Right ventricle myocardium superior (tissue), 1 donor: ENCODE measurements at regions not wholly inside any gene's neighbourhood (a gene's known extent, or its start where the extent isn't known, plus 50 kb on each side); places are given as distances from the start of the nearest gene placed in this dataset.
"Not testable (repeated sequence)": the region's sequence is repeated elsewhere in the genome, so short reads cannot be mapped to it uniquely, and the experiment has no call there.

Experiments used
- ATAC-seq: fragments of 200-7000 bp; cut with Tn5 transposase; one replicate; pipeline ENCODE4 v1.9.1; 2020; ENCODE audit warnings: mild to moderate bottlenecking; ENCODE audit not compliant: poor library complexity
- DNase-seq: peaks from one replicate; pipeline ENCODE4 v3.0.0-alpha.2; 2020
- intact Hi-C: fragments of 100-400 bp; cut with DNase I; formaldehyde crosslinking; loops from one replicate; pipeline ENCODE4 v1.11.2; 2022
- donor health status: DM: no; HTN: yes; CAD: no; lungs with severe emphysema.

DNA sequence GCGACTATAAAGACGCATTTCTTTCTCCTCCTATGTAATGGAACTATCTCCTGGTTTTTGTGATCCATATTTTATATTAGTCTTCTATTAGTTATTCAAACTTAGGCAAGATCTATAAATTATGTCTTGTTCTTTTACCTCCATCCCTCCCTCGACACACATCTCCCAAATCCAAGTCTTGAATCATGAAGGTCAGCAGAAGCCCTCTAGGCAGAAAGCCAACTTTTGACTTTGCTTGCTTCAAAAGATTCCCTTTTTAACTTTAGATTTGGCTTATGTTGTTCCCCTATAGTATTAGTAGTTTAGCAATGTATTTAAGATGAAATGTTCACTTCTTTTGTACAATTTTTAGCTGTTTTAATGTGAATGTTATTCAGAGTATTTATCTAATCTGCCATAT, 689.8 kb downstream of the SLC6A15 start:
- intact Hi-C loops = no loop called here
- ATAC-seq = no peak
- no peak for DNase-seq

DNA sequence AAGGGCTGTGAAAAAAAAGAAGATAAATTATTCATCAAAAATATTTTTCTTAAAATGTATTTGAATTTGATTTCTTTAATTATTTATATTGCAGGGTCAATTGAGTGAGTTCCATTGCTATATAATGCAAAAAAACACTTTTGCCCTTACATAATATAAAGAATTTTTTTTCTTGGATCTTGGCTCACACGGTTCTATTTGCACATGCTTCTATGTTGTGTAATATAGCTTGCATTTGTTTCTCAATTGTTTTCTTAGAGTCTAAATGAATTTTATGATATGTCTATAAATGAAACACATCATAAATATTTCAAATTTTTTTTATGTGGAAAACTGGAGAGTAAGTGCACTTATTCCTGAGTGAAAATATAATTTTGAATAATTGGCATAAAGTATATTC, 694.2 kb downstream of the SLC6A15 start:
- no peak for ATAC-seq
- intact Hi-C loops = no loop called here
- no peak for DNase-seq

DNA sequence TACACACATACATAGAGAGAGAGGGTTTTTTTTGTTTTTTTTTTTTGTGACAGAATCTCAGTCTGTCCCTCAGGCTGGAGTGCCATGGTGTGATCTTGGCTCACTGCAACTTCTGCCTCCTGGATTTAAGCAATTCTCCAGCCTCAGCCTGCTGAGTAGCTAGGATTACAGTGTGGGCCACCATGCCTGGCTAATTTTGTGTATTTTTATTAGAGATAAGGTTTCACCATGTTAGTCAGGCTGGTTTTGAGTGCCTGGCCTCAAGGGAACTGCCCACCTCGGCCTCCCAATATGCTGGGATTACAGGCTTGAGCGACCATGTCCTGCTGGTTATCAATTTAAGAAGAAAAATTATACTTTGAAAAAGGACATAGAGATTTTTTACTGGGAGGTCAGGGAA, 710.6 kb downstream of the SLC6A15 start:
- DNase-seq (no peak), ATAC-seq (no peak)
- intact Hi-C loops = no loop called here

DNA sequence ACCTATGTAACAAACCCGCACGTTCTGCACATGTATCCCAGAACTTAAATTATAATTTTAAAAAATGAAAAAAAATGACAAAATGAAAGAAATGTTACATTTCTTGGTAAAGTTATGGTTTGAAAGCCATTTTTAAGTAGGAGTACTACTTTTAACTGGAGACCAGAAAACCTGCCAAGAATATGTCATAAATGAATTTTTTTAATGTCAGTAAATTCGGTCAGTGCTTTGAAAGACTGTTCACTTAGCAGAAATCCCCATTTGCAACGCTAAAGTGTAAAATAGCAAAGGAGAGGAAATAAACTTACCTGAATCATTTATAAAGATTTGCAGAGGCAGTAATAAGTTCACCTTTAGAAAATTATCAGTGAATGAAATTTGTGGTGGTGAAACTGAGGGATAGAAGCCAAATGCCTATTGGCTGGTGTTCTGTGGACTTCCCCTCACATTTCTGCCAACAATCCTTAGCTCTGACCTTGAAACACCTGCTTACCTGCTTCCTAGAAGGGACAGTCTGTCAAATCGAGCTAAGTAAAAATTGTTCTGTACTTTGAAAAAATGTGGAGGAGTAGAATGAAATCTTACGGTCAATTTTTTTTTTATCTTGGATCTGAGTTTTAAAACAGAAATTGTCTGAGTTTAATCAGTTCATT, 714.2 kb downstream of the SLC6A15 start:
- DNase-seq (no peak), ATAC-seq (no peak)
- intact Hi-C loops = no loop called here

DNA sequence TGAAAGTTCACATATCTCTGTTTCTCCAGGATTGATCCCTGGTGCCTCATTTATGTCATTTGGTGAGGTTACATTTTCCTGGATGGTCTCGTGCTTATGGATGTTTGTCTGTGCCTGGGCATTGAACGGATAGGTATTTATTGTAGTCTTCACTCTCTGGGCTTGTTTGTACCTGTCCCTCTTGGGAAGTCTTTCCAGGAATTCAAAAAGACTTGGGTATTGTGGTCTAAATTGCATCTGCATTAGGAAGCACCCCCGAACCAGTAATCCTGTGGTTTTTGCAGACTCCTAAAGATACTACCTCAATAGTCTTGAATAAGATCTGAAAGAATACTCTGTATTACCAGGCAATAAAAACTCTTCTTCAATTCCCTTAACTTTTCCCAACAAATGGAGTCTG, 720.8 kb downstream of the SLC6A15 start:
- DNase-seq (no peak), ATAC-seq (no peak)
- intact Hi-C loops = no loop called here

DNA sequence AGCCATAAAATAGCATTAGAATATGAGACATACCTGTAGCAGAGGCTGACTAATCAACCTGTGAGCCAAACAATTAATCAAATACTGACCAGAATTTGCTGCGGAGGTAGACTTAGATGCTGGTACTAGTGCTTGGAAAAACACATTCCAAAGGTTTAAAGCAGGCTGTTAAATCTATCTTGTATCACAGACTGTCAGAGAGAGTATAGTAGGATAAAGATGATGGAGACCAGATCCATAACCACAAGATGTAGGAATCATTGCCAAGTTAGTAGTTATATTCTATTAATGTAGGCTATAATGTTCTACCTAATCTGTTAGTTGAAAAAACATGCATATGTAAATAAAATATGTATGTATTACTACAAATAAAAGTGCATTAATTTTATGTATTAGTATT, 726.2 kb downstream of the SLC6A15 start:
- ATAC-seq = no peak
- DNase-seq = no peak
- intact Hi-C loops = no loop called here

DNA sequence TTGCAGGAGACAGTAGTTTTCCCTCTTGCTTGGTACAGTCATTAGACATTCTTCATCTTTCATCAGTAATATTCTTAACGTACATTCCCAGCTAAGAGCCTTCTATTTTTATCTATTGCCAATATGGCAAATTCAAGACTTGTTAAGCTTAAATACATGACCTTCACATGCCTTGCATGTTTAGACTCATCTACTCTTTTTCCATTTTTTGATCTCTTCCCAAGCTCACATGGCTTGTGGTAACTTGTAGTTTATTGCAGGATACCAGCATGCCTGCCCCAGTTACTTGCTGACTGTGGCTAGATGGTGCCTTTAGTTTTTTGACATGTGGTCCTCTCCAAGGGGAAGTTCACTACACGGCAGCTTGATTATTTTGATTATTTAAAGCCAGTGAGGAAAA, 729.0 kb downstream of the SLC6A15 start:
- intact Hi-C loops = no loop called here
- no peak for ATAC-seq
- DNase-seq = no peak

DNA sequence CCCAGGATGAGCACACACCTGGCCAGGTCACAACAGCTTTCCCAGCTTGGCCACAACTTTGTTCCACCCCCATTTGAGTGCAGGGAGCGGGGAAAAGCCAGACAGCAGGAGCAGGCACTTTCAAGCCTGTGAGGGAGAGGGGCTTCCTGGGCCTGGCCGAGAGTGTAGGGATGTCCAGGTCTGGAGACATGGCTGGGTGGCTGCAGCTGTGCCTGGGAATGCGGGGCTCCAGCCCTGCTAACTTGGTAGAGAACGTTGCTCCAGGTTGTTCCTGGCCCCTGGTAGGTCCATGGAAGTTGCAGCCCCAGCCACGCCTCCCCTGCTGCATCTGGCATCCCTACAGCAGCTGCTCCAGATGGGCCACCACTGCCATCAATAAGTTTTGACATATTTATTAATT, 738.5 kb downstream of the SLC6A15 start:
- intact Hi-C loops = no loop called here
- DNase-seq = peak; percentile 35
- no peak for ATAC-seq

DNA sequence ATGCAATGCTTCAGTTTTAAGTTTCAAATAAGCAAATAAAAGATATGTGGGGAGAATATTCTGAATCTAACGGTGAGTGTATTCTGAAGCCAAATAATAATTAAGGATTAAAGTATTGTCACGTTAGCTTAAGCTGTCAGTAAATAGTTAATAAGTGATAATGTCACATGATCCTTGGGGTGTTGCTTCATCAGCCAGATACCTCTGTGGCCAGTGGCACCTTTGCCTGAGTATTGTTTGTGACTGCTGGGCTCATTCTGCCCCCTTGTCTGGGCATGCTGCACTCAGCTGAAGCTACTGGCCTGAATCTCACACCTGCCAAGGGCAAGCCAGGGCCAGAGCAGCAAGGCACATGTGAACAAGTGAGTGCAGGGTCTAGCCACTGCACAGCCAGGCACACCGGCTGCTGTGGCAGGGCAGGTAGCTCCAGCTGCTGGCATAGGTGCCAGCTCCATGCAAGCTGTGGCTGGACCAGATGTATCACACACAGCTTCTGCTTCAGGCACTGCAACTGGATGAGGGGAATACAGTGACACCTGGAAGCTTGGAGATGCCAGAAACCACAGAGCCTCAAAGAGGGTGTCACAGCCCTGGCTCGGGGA, 739.7 kb downstream of the SLC6A15 start:
- no peak for ATAC-seq
- no peak for DNase-seq
- intact Hi-C loops = no loop called here

DNA sequence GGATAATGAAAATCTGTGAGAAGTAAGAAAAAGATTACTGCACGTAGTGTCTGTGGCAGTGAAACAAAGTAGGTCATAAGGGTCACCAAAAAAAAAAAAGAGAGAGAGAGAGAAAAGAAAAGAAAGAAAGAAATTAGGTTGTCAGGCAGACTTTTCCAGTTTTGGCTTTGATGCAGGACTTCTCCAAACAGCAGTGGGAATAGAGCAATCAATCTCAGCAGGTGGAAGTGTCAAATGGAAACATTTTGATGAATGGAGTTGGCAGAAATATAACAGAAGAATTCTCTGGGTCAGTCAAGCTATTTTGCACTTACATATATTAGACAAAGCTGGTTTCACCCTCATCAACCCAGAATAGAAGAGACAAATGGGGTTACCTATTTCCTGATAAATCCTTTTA, 745.8 kb downstream of the SLC6A15 start:
- ATAC-seq (no peak), DNase-seq (no peak)
- intact Hi-C loops = no loop called here

DNA sequence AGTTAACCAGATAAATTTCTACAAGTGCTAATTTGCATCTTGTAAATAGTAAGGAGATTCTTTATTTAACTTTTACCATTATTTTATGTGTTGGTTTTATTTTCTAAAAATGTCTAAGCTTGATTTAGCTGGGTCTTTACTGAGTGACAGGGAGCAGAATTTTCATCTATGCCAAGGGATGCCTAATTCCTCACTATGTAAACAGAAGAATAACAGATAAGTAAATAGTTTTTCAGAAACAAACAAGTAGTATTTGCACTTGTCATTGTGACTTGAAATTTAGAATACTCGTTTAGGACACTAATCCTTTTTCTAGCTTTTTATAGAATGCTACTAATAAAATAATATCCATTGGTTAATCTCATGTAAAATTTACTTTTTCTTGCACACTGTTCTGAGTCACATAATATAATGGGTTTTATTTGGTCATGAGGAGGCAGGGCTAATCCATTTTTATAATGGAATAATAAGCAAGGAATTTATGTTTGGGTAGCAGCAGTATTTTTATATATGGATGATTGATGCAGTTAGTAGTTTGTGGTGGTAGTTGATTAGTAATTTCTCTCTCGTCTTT, 746.5 kb downstream of the SLC6A15 start:
- intact Hi-C loops = no loop called here
- DNase-seq (no peak), ATAC-seq (no peak)

DNA sequence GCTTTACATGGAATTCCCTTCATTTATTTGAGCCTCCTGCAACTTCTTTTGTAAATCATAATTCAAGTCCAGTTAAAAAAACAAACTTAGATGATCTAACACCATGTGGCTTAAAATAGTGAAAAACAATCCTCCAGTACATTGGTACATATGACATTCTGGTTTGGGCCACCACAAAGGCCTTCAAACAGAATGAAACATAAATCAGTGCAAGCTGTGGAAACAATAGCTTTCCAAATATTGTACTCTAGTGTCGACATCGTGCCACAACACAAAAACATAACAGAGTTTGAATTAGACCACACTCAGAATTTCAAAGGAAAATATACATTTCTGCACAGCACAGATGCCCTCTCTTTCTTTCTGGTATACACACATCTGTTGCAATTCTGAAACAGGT, 751.3 kb downstream of the SLC6A15 start:
- ATAC-seq = no peak
- intact Hi-C loops = no loop called here

DNA sequence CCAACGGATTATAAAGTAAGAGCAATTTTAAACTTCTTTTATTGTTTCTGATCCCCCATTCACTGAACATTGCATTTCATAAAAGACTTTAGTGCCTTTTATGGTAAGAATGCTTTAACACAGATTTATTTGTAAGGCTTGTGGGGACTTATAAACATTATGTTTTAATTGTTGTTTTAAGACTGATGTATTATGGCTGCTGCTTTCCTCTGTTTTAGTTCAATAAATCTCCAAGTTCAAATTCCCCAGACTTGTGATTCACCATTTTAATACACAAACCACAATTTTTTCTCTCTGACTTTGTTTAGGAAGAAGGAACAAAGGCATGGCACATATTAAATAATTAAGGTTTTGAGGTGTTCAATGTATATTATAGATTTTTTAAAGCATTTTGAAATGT, 753.3 kb downstream of the SLC6A15 start:
- no peak for DNase-seq
- intact Hi-C loops = no loop called here
- ATAC-seq = no peak

More for the DNA sequence above, 751.3 kb downstream of the SLC6A15 start:
- DNase-seq = no peak

DNA sequence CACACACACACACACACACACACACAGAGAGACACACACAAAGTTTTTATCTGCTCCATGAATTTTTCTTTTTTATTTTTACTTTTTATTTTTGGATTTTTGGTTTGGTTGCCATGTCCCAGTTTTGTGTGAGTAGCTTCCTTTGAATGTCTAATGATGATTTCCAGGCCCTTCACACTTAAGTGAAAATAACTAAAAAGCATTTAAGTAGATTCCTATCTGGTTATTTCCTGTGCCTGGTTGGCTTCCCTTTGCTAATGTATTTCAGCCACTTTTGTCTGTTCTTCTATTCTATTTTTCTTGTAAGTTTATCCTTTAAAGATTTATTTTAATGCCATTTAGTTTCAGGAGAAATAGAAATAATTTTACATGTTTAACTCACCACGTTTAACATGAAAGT, 755.4 kb downstream of the SLC6A15 start:
- ATAC-seq = no peak
- intact Hi-C loops = no loop called here
- DNase-seq = no peak

DNA sequence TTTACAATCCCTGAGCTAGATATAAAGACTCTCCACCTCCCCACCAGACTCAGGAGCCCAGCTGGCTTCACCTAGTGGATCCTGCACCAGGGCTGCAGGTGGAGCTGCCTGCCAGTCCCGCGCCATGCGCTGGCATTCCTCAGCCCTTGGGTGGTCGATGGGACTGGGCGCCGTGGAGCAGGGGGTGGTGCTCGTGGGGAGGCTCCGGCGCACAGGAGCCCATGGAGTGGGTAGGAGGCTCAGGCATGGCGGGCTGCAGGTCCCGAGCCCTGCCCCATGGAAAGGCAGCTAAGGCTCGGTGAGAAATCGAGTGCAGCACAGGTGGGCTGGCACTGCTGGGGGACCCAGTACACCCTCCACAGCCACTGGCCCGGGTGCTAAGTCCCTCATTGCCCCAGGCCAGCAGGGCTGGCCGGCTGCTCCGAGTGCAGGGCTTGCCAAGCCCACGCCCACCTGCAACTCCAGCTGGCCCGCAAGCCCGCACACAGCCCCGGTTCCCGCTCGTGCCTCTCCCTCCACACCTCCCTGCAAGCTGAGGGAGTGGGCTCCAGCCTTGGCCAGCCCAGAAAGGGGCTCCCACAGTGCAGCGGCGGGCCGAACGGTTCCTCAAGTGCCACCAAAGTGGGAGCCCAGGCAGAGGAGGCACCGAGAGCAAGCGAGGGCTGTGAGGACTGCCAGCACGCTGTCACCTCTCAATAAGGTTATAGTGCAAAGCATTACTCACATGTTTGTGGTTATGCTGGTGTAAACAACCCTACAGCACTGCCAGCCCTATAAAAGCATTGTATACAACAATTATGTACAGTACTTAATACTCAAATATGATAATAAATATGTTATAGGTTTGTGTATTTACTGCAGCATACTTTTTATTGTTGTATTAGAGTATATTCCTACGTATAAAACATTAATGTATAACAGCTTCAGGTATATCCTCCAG, 757.3 kb downstream of the SLC6A15 start:
- DNase-seq = peak; percentile 16
- ATAC-seq, intact Hi-C loops: not testable (repeated sequence)

DNA sequence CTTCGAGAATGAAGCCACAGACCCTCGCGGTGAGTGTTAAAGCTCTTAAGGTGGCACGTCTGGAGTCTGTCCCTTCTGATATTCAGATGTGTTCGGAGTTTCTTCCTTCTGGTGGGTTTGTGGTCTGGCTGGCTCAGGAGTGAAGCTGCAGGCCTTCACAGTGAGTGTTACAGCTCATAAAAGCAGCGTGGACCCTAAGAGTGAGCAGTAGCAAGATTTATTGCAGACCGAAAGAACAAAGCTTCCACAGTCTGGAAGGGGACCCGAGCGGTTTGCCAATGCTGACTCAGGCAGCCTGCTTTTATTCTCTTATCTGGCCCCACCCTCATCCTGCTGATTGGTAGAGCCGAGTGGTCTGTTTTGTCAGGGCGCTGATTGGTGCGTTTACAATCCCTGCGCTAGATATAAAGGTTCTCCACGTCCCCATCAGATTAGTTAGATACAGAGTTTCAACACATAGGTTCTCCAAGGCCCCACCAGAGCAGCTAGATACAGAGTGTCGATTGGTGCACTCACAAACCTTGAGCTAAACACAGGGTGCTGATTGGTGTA, 758.1 kb downstream of the SLC6A15 start:
- intact Hi-C loops, ATAC-seq, DNase-seq: not testable (repeated sequence)

DNA sequence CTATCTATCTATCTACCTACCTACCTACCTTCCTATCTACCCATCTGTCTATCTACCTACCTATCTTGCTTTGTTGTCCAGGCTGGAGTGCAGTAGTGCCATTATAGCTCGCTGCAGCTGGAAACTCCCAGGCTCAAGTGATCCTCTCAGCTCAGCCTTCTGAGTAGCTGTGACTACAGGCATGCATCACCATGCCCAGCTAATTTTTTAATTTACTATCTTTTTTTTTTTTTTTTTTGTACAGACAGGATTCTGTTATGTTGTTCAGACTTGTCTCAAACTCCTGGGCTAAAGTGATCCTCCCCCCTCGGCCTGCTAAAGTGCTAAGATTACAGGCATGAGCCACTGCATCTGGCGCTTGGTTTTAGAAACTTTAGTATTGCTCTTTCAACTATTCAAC, 762.4 kb downstream of the SLC6A15 start:
- ATAC-seq = no peak
- intact Hi-C loops = no loop called here
- no peak for DNase-seq

DNA sequence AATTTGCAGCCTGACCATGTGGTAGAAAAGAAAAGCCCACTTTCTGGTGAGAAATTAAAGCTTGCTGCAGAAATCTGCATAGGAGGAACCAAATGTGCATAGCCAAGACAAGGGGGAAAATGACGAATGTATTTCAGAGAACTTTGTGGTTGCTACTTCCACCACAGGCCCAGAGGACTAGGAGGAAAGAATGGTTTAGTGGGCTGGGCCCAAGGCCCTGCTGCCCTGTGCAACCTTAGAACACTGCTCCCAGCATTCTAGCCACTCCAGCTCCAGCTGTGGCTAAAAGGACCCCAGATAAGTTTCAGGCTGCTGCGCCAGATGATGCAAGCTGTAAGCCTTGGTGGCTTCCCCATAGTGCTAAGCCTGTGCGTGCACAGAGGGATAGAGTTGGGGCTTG, 764.3 kb downstream of the SLC6A15 start:
- ATAC-seq = no peak
- intact Hi-C loops = no loop called here
- DNase-seq = no peak

DNA sequence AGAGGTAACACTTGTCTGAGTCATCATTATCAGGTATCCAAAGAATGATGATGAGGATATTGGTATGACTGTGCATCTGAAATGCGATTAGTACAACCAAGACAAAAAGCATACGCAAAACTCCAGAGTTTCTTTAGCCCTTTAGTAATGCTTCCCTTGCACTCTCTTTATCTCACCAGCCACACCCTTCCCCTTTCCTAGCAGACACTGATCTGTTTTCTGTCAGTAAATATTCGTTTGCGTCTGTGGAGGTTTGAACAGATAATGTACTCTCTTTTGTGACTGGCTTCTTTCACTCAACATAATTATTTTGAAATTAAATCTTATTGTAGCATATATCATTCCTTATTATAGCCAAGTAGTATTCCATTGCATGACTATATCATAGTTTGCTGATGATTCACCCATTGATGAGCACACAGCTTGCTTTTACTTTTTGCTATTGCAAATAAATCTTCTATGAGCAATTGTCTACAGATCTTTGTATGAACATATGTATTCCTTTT, 775.7 kb downstream of the SLC6A15 start:
- intact Hi-C loops = no loop called here
- DNase-seq (no peak), ATAC-seq (no peak)
